DMS53 treated with DMSO at 0.1 percent for 48 hours (cell line): ENCODE measurements at regions not wholly inside any gene's neighbourhood (a gene's known extent, or its start where the extent isn't known, plus 50 kb on each side); places are given as distances from the start of the nearest gene placed in this dataset.
"Not testable (repeated sequence)": the region's sequence is repeated elsewhere in the genome, so short reads cannot be mapped to it uniquely, and the experiment has no call there.

Experiments used
- DNase-seq: peaks from one replicate; lab custom pipeline; 2025; ENCODE audit not compliant: unreplicated experiment; lab: John Stamatoyannopoulos, UW

GRCh38 chr1:227508431-227508830 lies 54.9 kb upstream of the ZNF678 start:
- DNase-seq: no peak

DNA sequence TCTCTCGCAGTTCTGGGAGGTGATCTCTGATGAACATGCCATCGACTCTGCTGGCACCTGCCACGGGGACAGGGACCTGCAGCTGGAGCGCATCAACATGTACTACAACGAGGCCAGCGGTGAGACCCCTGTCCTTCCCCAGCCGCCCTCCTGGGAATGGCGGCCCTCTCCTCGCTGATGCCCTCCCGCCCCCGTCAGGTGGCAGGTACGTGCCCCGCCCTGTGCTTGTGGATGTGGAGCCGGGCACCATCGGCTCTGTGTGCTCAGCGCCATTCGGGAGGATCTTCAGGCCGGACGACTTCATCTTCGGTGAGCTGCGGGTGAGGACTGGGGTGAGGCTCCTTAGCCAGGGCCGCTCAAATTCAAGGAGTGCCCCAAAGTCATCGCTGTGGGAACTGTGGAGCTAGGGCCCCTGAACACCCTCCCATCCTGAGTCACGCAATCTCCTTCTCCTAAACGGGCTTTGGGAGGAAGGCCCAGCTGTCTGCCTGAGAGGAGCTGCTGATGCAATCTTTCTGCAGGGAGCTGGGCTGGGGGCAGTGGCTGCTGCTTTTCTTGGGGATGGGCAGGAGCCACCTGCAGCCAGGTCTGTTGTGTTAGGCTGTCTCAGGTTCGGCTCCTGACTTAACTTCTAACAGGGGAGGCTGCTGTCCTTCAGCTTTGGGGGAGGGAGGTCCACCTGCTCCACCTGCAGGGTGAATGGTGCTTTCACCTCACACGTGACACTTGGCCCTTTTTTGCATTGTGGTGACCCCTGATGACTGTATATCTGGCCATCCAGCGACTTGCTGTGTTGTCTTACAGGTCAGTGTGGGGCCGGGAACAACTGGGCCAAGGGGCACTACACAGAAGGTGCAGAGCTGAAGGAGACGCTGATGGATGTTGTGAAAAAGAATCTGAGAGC lies 56.6 kb upstream of the ZNF678 start:
- DNase-seq: not testable (repeated sequence)

DNA sequence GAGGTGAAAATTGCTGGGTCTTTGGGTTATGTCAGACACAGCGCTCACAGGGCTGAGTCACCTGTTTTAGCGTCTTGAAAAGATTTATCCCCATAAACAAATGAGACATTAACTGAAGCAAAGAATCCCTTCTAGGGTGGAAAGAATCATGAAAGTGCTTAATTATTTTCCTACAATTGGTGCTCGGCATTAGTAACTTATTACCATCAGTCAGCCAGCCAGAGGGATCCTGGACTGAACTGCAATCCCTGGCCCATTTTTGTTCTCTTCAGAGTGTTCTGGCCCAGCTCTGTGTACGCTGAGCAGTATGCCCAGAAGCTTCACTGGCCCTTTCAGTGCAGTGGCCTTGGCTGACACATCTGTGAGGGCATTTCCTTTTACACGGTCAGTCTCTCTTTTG lies 67.3 kb upstream of the ZNF678 start:
- not testable (repeated sequence) for DNase-seq

- not testable (repeated sequence) for DNase-seq
These were observed 69.3 kb upstream of the ZNF678 start for GRCh38 chr1:227493863-227494551.

DNA sequence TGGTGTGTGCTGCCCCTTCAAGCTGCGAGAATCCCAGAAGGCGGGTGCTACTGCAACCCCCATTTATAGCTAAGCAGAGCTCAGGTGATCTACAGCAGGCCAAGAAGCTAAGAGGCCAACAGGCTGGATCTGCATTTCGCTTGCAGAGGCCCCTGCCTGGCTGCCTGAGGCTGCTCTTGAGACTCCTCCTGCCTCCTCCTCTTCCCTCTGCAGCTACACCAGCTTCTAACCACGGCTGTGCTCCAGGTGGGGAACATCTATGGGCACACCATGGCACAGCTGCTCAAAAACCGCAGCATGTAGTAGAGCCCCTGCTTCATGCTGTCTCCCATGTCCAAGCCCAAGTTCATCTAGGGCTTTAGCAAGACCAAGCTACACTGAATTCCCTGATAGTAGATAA lies 72.9 kb upstream of the ZNF678 start:
- DNase-seq: no peak

DNA sequence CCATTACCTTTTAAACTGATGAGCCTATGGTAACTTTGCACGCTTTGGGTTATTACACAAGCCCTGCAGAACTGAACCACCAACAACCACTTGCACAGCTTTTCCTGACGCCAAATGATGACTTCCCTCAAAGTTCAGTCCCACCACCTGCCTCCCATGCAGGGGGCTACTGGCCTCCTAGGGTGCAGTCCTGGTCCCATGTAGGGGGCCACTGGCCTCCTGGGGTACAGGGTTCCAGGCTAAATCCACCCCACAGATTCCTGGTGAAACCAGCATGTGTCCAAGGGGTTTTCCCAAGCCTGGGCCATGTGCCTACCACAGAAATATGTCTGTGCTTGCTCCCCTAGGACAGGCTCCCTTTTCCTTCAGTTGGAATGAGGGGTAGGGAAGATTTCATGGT lies 73.4 kb upstream of the ZNF678 start:
- no peak for DNase-seq

DNA sequence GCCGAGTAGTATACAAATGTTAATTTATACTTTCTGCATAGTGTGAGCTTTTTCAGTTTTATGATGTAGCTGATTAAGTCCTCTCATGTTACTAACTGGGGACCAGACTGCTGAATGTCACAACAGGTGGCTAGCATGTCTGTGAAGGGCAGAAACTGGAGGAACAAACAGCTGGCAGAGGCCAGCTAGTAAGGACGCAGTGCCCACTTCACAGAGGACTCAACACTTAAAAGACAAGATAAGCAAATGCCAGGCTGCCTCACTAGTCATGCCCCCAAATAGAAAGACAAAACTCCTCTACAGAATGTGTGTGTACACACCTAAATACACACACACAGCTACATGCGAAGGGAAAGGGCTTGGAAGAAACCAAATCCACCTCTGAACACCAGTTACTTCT lies 73.8 kb upstream of the ZNF678 start:
- no peak for DNase-seq

- no peak for DNase-seq
These were observed 75.8 kb upstream of the ZNF678 start for GRCh38 chr1:227487606-227488005.

DNA sequence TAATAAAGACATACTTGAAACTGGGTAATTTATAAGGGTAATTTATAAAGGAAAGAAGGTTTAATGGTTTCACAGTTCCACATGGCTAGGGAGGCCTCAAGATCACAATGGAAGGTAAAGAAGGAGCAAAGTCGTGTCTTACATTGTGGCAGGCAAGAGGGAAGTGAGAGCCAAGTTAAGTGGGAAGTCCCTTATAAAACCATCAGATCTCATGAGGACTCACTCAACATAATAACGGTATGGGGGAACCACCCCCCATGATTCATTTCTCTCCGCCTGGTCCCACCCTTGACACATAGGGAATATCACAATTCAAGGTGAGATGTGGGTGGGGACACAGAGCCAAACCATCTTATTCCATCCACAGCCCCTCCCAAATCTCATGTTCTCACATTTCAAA lies 76.8 kb upstream of the ZNF678 start:
- DNase-seq: no peak

DNA sequence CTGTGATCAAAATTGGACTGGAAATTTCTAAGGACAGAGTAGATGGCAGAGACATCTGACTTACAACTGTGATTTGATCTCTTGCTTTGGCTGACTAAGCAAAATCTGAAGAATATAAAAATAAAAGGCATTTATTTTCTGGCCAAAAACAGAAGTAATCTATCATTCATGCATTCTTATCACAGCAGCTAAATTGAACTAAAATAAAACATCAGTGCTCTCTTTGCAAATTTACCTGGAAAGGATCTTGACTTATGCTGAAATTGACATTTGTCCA lies 81.4 kb upstream of the ZNF678 start:
- no peak for DNase-seq

DNA sequence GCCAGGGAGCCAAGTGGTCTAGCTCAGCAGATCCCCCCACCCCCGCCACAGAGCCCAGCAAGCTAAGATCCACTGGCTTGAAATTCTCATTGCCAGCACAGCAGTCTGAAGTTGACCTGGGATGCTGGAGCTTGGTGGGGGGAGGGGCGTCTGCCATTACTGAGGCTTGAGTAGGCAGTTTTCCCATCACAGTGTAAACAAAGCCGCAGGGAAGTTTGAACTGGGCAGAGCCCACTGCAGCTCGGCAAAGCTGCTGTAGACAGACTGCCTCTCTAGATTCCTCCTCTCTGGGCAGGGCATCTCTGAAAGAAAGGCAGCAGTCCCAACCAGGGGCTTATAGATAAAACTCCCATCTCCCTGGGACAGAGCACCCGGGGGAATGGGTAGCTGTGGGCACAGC lies 89.3 kb upstream of the ZNF678 start:
- DNase-seq: not testable (repeated sequence)

GRCh38 chr1:227472772-227473171 lies 90.6 kb upstream of the ZNF678 start:
- no peak for DNase-seq

GRCh38 chr1:227470688-227471087 lies 92.7 kb upstream of the ZNF678 start:
- DNase-seq: no peak

DNA sequence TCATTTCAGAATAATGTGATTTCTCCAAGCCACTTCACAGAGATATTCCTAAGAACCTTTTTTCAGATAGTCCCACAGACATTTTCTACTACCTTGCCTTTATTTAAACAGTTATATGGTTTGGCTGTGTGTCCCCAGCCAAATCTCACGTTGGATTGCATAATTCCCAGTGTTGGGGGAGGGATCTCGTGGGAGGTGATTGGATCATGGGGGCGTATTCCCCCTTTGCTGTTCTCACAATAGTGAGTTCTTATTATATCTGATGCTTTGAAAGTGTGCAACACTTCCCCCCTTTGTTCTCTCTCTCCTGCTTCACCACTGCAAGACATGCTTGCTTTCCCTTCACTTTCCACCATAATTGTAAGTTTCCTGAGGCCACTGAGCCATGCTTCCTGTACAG lies 93.6 kb upstream of the ZNF678 start:
- no peak for DNase-seq

- no peak for DNase-seq
These were observed 97.2 kb upstream of the ZNF678 start for GRCh38 chr1:227466039-227466645.

DNA sequence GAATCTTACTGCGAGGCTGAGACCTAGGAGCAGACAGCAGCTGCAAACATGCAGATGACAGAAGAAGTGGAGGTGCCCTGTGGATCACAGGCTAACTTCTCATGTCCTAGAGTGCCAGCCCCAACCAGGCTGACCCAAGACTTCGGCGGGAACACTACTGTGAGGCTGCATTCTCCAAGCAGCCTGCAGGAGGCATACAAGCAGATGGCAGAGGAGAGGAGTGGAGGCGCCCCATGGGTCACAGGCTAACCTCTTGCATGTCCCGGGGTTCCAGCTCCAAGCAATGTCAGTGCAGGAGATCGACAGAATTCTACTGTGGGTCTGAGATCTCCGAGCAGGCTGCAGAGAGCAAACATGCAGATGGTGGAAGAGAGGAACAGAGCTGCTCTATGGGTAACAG lies 98.1 kb upstream of the ZNF678 start:
- no peak for DNase-seq

DNA sequence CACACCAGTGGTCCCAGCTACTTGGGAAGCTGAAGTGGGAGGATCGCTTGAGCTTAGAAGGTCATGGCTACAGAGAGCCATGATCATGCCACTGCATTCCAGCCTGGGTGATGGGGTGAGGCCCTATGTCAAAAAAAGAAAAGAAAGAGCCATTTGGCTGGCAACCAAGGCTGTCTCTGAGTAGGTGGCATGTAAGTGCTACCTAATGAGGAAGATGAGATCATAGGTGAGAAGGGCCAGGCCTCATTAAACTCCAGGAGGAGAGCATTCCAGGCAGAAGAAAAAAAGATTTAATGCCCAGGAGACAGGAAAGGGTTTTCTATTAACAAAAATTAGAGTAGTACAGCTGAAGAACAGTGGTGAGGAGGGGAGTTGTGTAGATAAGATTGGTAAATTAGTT lies 103.4 kb upstream of the ZNF678 start:
- DNase-seq: no peak

DNA sequence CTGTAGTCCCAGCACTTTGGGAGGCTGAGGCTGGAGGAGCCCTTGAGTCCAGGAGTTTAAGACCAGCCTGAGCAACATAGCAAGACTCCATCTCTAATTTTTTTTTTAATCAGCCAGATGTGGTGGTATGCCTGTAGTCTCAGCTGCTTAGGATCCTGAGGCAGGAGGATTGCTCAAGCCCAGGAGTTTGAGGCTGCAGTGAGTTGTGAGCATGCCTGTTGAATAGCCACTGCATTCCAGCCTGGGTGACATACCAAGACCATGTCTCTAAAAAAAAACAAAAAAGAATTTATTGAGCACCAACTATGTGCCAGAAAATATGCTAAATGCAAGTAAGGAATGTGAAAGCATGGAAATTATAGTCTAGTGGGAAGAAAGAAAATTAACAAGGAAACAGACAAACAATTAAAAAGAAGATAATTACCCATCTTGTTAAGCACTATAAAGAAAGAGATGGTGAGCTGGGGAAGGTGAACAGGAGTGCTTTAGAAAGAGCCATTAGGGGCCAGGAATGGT lies 104.0 kb upstream of the ZNF678 start:
- no peak for DNase-seq

GRCh38 chr1:227454686-227455085 lies 108.7 kb upstream of the ZNF678 start:
- no peak for DNase-seq

DNA sequence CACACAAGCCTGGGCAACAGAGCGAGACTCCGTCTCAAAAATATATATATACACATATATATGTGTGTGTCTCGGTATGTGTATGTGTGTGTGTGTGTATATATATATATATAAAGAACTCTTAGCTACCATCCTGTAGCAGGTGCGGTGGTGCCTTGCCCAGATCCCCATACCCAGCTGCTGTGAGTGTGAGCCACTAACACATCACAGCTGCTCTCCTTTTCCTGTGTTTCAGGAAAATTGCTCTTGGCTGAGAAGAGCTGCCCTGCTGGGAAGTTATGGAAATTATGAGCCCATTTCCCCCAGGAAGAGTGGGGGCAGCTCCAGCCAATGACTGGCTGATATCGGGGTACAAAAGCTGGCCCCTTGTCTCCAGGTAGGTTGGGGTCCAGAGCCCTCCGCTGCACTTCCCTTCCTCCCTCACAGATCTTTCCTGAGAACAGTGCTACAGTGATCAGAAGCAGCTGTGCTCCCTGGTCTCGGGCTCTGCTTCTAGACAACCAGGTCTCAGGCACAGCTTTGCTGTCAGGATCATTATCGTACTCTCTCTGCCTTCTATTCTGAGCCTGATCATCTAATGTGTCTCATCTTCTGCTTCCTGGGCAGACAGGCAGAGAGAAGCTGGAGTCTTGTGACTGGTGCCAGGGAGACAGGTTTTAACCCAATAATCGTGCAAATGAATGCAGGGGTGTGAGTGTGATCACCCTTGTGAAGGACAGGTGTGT lies 109.6 kb upstream of the ZNF678 start:
- no peak for DNase-seq

DNA sequence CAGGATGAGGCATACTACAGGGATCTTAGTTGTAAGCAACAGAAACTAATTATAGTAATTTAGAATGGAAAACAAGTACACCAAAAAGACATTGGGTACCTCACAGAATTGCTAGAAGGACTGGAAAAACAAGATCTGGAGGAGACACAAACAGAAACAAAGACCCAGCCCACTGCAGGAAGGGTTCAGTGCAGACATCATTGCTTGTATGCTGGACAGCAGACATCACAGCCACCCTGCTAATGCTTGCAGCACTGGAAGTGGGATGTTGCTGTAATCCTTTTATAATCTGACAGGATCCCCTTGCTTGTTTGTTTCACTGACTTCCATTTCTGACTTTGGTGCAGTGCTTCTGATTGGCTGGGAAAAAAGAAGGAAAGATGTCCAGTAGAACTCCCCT lies 111.4 kb upstream of the ZNF678 start:
- DNase-seq: no peak
